ENCODE measurements at regions not wholly inside any gene's neighbourhood (a gene's known extent, or its start where the extent isn't known, plus 50 kb on each side); places are given as distances from the start of the nearest gene placed in this dataset.

GRCh38 chr4:36532670-36533379, 251.4 kb downstream of the DTHD1 start:
- Histone ChIP-seq H3K4me3 (ENCODE audit: low read length) (no peak overlapping the region), H3K4me2 (ENCODE audit: low read length) (no peak overlapping the region), H3K9ac (ENCODE audit: low read length) (no peak overlapping the region), H3K27me3 (ENCODE audit: low read depth, low read length) (no peaks in the 10 kb centered on the region), H3K9me3 (ENCODE audit: insufficient read depth, low read length) (peaks cover 14% of the 10 kb centered on the region), H3K36me3 (replicated peaks; ENCODE audit: low read depth, low read length) (peaks cover 4% of the 10 kb centered on the region), H2AFZ (ENCODE audit: low read depth, low read length) (no peak overlapping the region; the same call in 1 of the 2 replicates), H3K27ac (ENCODE audit: low read length) (no peak overlapping the region), H4K20me1 (ENCODE audit: insufficient read depth, low read length) (no peaks in the 10 kb centered on the region), H3K79me2 (ENCODE audit: low read length) (no peaks in the 10 kb centered on the region), H3K4me1 (ENCODE audit: low read length) (no peaks in the 10 kb centered on the region)
- TF ChIP-seq EZH2phosphoT487 (IDR thresholded peaks at IDR 0.05; ENCODE audit: low read depth): no peak
- TF ChIP-seq CTCF (IDR thresholded peaks at IDR 0.05; ENCODE audit: low read depth, low read length): no peak

- H2AFZ ChIP-seq (ENCODE audit: low read depth, low read length): no peak overlapping the region
- H3K79me2 ChIP-seq (ENCODE audit: low read length): no peaks in the 10 kb centered on the region
- no peak overlapping the region for H3K4me3 ChIP-seq (ENCODE audit: low read length)
- peaks cover 7% of the 10 kb centered on the region; the same call in 1 of the 2 replicates for H3K9me3 ChIP-seq (ENCODE audit: insufficient read depth, low read length)
- no peak overlapping the region for H3K27ac ChIP-seq (ENCODE audit: low read length)
- H3K9ac ChIP-seq (ENCODE audit: low read length): no peak overlapping the region
- H3K27me3 ChIP-seq (ENCODE audit: low read depth, low read length): no peaks in the 10 kb centered on the region
- H3K36me3 ChIP-seq (replicated peaks; ENCODE audit: low read depth, low read length): no peaks in the 10 kb centered on the region
- H4K20me1 ChIP-seq (ENCODE audit: insufficient read depth, low read length): no peaks in the 10 kb centered on the region
- H3K4me1 ChIP-seq (ENCODE audit: low read length): no peaks in the 10 kb centered on the region
- no peak for TF ChIP-seq CTCF (IDR thresholded peaks at IDR 0.05; ENCODE audit: low read depth, low read length)
- no peak for TF ChIP-seq EZH2phosphoT487 (IDR thresholded peaks at IDR 0.05; ENCODE audit: low read depth)
- no peak overlapping the region for H3K4me2 ChIP-seq (ENCODE audit: low read length)
These were observed 252.5 kb downstream of the DTHD1 start for GRCh38 chr4:36533944-36534343.

- Histone ChIP-seq H3K27ac (ENCODE audit: low read length) (no peak overlapping the region), H3K79me2 (ENCODE audit: low read length) (no peaks in the 10 kb centered on the region), H4K20me1 (ENCODE audit: insufficient read depth, low read length) (no peaks in the 10 kb centered on the region), H3K9me3 (ENCODE audit: insufficient read depth, low read length) (no peaks in the 10 kb centered on the region), H3K4me2 (ENCODE audit: low read length) (no peak overlapping the region), H2AFZ (ENCODE audit: low read depth, low read length) (no peak overlapping the region), H3K36me3 (replicated peaks; ENCODE audit: low read depth, low read length) (no peaks in the 10 kb centered on the region), H3K27me3 (ENCODE audit: low read depth, low read length) (no peaks in the 10 kb centered on the region), H3K9ac (ENCODE audit: low read length) (no peak overlapping the region), H3K4me1 (ENCODE audit: low read length) (peaks cover 26% of the 10 kb centered on the region), H3K4me3 (ENCODE audit: low read length) (no peak overlapping the region)
- TF ChIP-seq EZH2phosphoT487 (IDR thresholded peaks at IDR 0.05; ENCODE audit: low read depth): no peak
- TF ChIP-seq CTCF (IDR thresholded peaks at IDR 0.05; ENCODE audit: low read depth, low read length): no peak
These were observed 266.0 kb downstream of the DTHD1 start for GRCh38 chr4:36547383-36547782.

GRCh38 chr4:36549252-36549651, 267.8 kb downstream of the DTHD1 start:
- no peak overlapping the region for H3K9ac ChIP-seq (ENCODE audit: low read length)
- H2AFZ ChIP-seq (ENCODE audit: low read depth, low read length): no peak overlapping the region
- H3K79me2 ChIP-seq (ENCODE audit: low read length): no peaks in the 10 kb centered on the region
- peaks cover 26% of the 10 kb centered on the region for H3K4me1 ChIP-seq (ENCODE audit: low read length)
- no peaks in the 10 kb centered on the region for H4K20me1 ChIP-seq (ENCODE audit: insufficient read depth, low read length)
- H3K9me3 ChIP-seq (ENCODE audit: insufficient read depth, low read length): no peaks in the 10 kb centered on the region
- no peak overlapping the region for H3K4me2 ChIP-seq (ENCODE audit: low read length)
- H3K36me3 ChIP-seq (replicated peaks; ENCODE audit: low read depth, low read length): no peaks in the 10 kb centered on the region
- TF ChIP-seq CTCF (IDR thresholded peaks at IDR 0.05; ENCODE audit: low read depth, low read length) (no peak), EZH2phosphoT487 (IDR thresholded peaks at IDR 0.05; ENCODE audit: low read depth) (no peak)
- H3K27me3 ChIP-seq (ENCODE audit: low read depth, low read length): no peaks in the 10 kb centered on the region
- no peak overlapping the region for H3K27ac ChIP-seq (ENCODE audit: low read length)
- H3K4me3 ChIP-seq (ENCODE audit: low read length): no peak overlapping the region
